ENCODE measurements at regions not wholly inside any gene's neighbourhood (a gene's known extent, or its start where the extent isn't known, plus 50 kb on each side); places are given as distances from the start of the nearest gene placed in this dataset.
A peak's percentile ranks its signal among the peaks of the same experiment; 100 is the strongest.

GRCh38 chr2:225173909-225174308 is 131.6 kb upstream of the DOCK10 start:
- DNase-seq (ENCODE audit: low read depth, low spot score): no peak
- Histone ChIP-seq H3K9me3 (ENCODE audit: control insufficient read depth, insufficient read depth, low read depth, low read length) (no peaks in the 10 kb centered on the region), H3K27ac (ENCODE audit: low read length) (no peak overlapping the region), H3K4me1 (ENCODE audit: control insufficient read depth, insufficient read depth, low read length) (no peaks in the 10 kb centered on the region), H3K27me3 (ENCODE audit: control insufficient read depth, insufficient read depth, low read length) (no peaks in the 10 kb centered on the region), H3K36me3 (ENCODE audit: control insufficient read depth, insufficient read depth, low read length) (no peaks in the 10 kb centered on the region), H3K4me3 (ENCODE audit: low read depth in 2 of 2, low read length in 2 of 2) (no peak overlapping the region)
- POLR2A ChIA-PET: no interaction called here
- no TSS peak for BruUV-seq (replicated peaks)
- CTCF ChIA-PET: no interaction called here
- TF ChIP-seq SIN3A (IDR thresholded peaks at IDR 0.05; ENCODE audit: borderline replicate concordance, insufficient read depth, low read depth, low read length) (no peak), POLR2AphosphoS5 (IDR thresholded peaks at IDR 0.05; ENCODE audit: low read depth, low read length) (no peak), TCF7L2 (IDR thresholded peaks at IDR 0.05; ENCODE audit: low read depth, low read length) (no peak), CTCF (IDR thresholded peaks at IDR 0.05) (no peak), REST (IDR thresholded peaks at IDR 0.05; ENCODE audit: insufficient read depth in 1 of 2, low read depth in 2 of 2, low read length in 1 of 2) (no peak)
- in situ Hi-C loops (cut with HindIII; ENCODE audit: low pct_unique_long_range_greater_than_20kb, low sequenced_read_pairs) (no loop called here), intact Hi-C loops (cut with micrococcal nuclease; ENCODE audit: unreplicated experiment) (no loop called here)
- ATAC-seq: no peak

GRCh38 chr2:225171350-225171749 is 129.1 kb upstream of the DOCK10 start:
- TF ChIP-seq REST (IDR thresholded peaks at IDR 0.05; ENCODE audit: insufficient read depth in 1 of 2, low read depth in 2 of 2, low read length in 1 of 2) (no peak), TCF7L2 (IDR thresholded peaks at IDR 0.05; ENCODE audit: low read depth, low read length) (no peak), POLR2AphosphoS5 (IDR thresholded peaks at IDR 0.05; ENCODE audit: low read depth, low read length) (no peak), SIN3A (IDR thresholded peaks at IDR 0.05; ENCODE audit: borderline replicate concordance, insufficient read depth, low read depth, low read length) (no peak), CTCF (IDR thresholded peaks at IDR 0.05) (no peak)
- Histone ChIP-seq H3K27ac (ENCODE audit: low read length) (no peak overlapping the region), H3K4me3 (ENCODE audit: low read depth in 2 of 2, low read length in 2 of 2) (0 out of 4 replicates have a peak overlapping the region, but pooled peaks of 1 of the 2 experiments have one; percentile 0), H3K36me3 (ENCODE audit: control insufficient read depth, insufficient read depth, low read length) (no peaks in the 10 kb centered on the region), H3K9me3 (ENCODE audit: control insufficient read depth, insufficient read depth, low read depth, low read length) (no peaks in the 10 kb centered on the region), H3K4me1 (ENCODE audit: control insufficient read depth, insufficient read depth, low read length) (no peaks in the 10 kb centered on the region), H3K27me3 (ENCODE audit: control insufficient read depth, insufficient read depth, low read length) (no peaks in the 10 kb centered on the region)
- ChIA-PET POLR2A (no interaction called here), CTCF (no interaction called here)
- no peak for DNase-seq (ENCODE audit: low read depth, low spot score)
- in situ Hi-C loops (cut with HindIII; ENCODE audit: low pct_unique_long_range_greater_than_20kb, low sequenced_read_pairs) (no loop called here), intact Hi-C loops (cut with micrococcal nuclease; ENCODE audit: unreplicated experiment) (no loop called here)
- no TSS peak for BruUV-seq (replicated peaks)
- ATAC-seq: no peak

Data from Panc1 (cell line).